NB4 (cell line): ENCODE measurements at regions not wholly inside any gene's neighbourhood (a gene's known extent, or its start where the extent isn't known, plus 50 kb on each side); places are given as distances from the start of the nearest gene placed in this dataset.

Experiments used
- MYC ChIP-seq: IDR thresholded peaks from 2 replicates; pipeline ENCODE4 v1.6.1; 2011; ENCODE audit warnings: low read depth, low read length
- POLR2A ChIP-seq: IDR thresholded peaks from 2 replicates; pipeline ENCODE4 v1.6.1; 2011; ENCODE audit warnings: mild to moderate bottlenecking; ENCODE audit not compliant: insufficient read length; ENCODE audit errors: extremely low read depth
- TF ChIP-seq, protein P1 (sequence below): IDR thresholded peaks from one replicate; pipeline ENCODE4 v1.5.1; 2012; ENCODE audit warnings: low read depth, low read length
- TF ChIP-seq, protein P2 (sequence below): IDR thresholded peaks from 2 replicates; pipeline ENCODE4 v1.6.1; 2011; ENCODE audit warnings: low read depth, low read length

DNA sequence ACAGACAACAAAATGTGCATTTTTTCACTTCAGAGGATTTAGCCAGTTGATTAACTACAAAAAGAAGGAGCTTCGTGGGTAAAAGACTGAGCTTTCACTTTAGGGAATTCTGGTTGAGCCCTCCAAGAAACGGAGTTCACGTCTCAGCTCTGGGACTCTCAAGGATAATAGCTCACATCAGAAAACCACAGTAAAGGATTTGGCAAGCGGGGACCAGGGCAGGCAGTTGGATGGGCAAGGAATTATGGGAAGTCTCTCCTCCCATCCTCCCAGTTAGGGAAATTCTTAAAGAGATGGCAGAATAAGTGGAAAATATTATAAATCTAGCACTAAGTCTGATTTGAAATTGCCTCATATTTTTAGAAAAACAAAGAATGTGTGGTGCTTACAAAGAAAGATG, 188.3 kb upstream of the EOMES start:
- TF ChIP-seq, protein P1, sequence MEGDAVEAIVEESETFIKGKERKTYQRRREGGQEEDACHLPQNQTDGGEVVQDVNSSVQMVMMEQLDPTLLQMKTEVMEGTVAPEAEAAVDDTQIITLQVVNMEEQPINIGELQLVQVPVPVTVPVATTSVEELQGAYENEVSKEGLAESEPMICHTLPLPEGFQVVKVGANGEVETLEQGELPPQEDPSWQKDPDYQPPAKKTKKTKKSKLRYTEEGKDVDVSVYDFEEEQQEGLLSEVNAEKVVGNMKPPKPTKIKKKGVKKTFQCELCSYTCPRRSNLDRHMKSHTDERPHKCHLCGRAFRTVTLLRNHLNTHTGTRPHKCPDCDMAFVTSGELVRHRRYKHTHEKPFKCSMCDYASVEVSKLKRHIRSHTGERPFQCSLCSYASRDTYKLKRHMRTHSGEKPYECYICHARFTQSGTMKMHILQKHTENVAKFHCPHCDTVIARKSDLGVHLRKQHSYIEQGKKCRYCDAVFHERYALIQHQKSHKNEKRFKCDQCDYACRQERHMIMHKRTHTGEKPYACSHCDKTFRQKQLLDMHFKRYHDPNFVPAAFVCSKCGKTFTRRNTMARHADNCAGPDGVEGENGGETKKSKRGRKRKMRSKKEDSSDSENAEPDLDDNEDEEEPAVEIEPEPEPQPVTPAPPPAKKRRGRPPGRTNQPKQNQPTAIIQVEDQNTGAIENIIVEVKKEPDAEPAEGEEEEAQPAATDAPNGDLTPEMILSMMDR, result no peak
- TF ChIP-seq MYC, result no peak
- no peak for TF ChIP-seq POLR2A
- TF ChIP-seq, protein P2, sequence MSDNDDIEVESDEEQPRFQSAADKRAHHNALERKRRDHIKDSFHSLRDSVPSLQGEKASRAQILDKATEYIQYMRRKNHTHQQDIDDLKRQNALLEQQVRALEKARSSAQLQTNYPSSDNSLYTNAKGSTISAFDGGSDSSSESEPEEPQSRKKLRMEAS, result no peak
